PC-3 (cell line): ENCODE measurements at regions not wholly inside any gene's neighbourhood (a gene's known extent, or its start where the extent isn't known, plus 50 kb on each side); places are given as distances from the start of the nearest gene placed in this dataset.

ENCODE experiments used
- EZH2 ChIP-seq: fragments of 300-600 bp; sonication (generic); IDR thresholded peaks from one replicate; pipeline ENCODE4 v1.6.1; 2017; ENCODE audit warnings: antibody characterized with exemption, mild to moderate bottlenecking, low read length; ENCODE audit not compliant: unreplicated experiment
- EZH2phosphoT487 ChIP-seq: fragments of 300-600 bp; sonication (generic); IDR thresholded peaks from 2 replicates; pipeline ENCODE4 v1.6.1; 2018; ENCODE audit warnings: mild to moderate bottlenecking, antibody characterized with exemption, low read length, borderline replicate concordance
- TF ChIP-seq, protein P1 (sequence below): fragments of 300-600 bp; sonication (generic); conservative IDR thresholded peaks from 2 replicates; pipeline ENCODE4 v1.5.1; 2017; ENCODE audit warnings: antibody characterized with exemption, low read depth, mild to moderate bottlenecking, low read length

GRCh38 chr11:56842814-56843794 lies 94.6 kb upstream of the OR9G4 start:
- TF ChIP-seq, protein P1, sequence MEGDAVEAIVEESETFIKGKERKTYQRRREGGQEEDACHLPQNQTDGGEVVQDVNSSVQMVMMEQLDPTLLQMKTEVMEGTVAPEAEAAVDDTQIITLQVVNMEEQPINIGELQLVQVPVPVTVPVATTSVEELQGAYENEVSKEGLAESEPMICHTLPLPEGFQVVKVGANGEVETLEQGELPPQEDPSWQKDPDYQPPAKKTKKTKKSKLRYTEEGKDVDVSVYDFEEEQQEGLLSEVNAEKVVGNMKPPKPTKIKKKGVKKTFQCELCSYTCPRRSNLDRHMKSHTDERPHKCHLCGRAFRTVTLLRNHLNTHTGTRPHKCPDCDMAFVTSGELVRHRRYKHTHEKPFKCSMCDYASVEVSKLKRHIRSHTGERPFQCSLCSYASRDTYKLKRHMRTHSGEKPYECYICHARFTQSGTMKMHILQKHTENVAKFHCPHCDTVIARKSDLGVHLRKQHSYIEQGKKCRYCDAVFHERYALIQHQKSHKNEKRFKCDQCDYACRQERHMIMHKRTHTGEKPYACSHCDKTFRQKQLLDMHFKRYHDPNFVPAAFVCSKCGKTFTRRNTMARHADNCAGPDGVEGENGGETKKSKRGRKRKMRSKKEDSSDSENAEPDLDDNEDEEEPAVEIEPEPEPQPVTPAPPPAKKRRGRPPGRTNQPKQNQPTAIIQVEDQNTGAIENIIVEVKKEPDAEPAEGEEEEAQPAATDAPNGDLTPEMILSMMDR, result no peak
- TF ChIP-seq EZH2, result no peak
- no peak for TF ChIP-seq EZH2phosphoT487
